ENCODE measurements at regions not wholly inside any gene's neighbourhood (a gene's known extent, or its start where the extent isn't known, plus 50 kb on each side); places are given as distances from the start of the nearest gene placed in this dataset.

DNA sequence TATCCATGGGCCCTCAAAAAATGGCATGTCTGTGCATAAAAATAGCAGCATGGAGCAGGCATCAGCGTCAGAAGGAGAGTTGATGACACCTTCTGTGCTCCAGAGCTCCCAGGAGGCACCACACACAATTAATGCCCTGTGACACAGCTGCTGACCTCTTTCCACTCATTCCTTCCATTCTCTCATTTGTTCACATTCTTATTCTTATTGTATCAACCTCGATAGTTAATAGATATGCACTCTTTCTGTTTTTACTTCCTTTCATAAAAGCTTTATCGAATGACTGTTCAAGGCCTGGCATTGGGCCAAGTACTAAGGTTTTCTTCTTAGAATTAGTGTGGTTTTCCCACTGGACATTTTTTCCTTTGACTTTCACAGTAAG is 266.0 kb upstream of the MTNR1B start:
- no peak for DNase-seq (ENCODE audit: low read depth)

DNA sequence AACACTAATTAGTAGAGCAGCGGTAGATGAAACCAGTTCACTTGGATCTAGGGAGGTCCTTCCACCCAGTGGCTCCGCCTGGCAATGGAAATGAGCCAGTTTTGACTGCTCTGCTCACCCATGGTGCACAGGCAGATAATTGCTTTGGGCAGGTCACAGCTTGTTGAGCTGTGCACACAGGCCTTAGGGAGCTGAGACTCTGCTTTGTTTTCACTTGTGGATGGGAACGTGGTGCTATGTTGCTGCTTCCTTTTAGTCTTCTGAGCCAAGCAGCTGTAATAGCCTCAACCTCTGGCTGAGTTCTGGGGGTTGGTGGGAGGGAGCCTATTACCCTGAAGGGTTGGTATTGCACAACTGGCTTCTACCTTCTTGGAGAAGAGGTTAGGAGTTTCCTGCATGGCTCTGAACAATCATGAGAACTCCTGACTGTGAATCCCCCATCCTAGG is 262.3 kb upstream of the MTNR1B start:
- no peak for DNase-seq (ENCODE audit: low read depth)

DNA sequence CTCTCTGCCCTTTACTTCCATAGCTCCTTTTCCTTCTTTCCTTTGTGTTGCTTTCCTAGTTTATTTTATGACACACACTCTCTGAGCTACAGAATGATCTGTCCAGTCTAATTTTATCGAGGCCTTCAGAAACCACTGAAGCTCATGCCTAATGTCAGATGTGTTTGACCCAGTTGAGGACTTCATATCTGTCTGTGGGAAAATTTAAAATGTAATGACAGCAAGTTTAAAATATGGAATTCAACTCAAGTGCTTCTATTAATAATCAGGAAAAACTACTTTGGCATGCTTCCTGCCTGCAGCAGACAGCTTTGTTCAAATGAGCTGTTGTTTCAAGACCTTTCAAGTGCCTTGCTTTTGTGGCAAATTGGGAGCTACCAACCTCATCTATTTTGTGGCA is 261.8 kb upstream of the MTNR1B start:
- DNase-seq (ENCODE audit: low read depth), result no peak

- DNase-seq (ENCODE audit: low read depth), result no peak
Measured at GRCh38 chr11:92709329-92709728, 260.1 kb upstream of the MTNR1B start.

DNA sequence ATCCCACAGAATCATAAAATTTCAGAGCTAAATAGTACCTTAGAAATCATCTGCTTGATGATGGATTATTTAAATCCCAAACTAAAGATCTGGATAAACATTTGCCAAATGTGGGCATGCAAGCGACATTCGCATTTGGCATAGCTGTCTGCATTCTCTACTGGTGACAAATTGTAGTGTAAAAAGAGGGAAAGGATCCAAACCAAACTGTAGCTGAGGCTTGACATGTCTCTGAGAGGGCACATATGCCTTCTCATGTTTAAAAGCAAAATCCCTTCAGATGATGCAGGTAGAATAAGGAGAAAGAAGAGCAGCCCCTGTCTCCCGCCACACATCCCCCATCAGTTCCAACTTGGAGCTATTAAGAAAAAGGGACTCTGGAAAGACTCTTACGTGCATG is 257.5 kb upstream of the MTNR1B start:
- DNase-seq (ENCODE audit: low read depth), result no peak

DNA sequence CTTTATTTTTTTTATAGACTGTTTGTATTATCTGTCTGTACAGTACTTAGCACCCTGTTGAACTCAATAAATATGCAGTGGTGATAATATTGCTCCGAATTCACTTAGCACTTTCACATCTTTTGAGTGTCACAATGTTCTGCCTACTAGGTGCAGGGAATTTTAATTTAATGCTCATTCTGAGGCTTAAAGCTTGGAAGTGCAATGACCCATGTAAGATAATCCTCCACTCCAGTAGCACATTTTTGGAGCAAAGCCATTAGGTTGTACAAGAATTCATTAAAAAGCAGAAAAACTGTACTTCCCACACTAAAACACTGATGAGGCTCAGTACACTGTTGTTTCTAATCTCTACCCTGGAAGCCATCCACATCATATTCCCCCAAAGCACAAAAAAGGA is 255.3 kb upstream of the MTNR1B start:
- DNase-seq (ENCODE audit: low read depth), result no peak

DNA sequence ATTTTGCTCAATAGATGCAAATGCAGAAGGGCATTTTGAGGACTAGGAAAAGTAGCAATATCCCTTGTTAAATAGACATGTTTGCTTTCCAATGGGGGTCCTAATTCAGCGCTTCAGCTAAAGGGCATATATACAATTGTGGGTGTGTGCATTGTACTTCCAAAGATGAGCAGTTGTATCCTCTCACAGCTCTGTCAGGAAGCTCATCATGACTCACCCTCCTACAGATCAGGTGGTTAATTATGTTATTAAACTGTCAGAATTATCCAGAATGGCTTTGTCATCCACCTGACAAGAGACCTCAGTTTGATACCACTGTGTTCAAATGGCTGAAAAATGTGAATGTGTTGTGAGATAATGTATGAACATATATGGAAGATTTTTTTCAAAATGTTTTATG is 252.2 kb upstream of the MTNR1B start:
- DNase-seq (ENCODE audit: low read depth), result no peak

GRCh38 chr11:92720385-92720784 is 249.1 kb upstream of the MTNR1B start:
- DNase-seq (ENCODE audit: low read depth), result no peak

GRCh38 chr11:92725352-92725751 is 244.1 kb upstream of the MTNR1B start:
- no peak for DNase-seq (ENCODE audit: low read depth)

- no peak for DNase-seq (ENCODE audit: low read depth)
Measured at GRCh38 chr11:92727123-92727522, 242.3 kb upstream of the MTNR1B start.

DNA sequence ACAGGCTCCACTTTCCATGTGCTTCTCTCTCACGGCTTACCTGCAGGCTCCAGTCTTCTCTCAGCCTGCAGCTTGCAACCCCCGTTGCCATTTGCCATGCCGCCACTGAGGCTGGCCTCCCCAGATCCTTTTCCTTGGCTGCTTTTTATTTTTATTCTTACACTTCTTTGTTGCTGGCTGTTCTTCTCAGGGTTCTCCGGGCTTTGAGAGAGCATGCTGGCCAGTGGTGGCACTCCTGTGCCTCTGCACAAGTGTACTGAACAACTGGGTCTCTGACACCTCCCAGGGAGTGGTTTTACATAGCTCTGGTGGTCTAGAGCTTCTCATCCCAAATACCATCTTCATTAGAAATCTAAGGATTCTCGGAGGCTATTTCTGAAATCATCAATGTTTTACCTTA is 241.7 kb upstream of the MTNR1B start:
- no peak for DNase-seq (ENCODE audit: low read depth)

DNA sequence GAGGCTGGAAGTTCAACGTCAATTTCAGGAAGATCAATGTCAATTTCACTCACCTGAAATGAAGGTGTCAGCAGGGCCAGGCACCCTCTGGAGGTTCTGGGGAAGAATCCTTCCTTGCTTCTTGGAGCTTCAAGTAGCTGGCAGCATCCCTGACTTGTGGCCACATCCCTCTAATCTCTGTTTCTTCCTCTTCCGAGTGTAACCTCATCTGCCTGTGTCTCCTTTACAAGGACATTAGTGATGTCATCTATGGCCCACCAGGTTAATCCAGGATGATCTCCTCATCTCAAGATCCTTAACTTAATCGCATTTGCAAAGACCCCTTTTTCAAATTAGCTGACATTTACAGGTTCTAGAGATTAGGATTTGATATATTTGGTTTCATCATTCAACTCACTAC is 240.8 kb upstream of the MTNR1B start:
- DNase-seq (ENCODE audit: low read depth), result no peak

- no peak for DNase-seq (ENCODE audit: low read depth)
Measured at GRCh38 chr11:92735039-92735438, 234.4 kb upstream of the MTNR1B start.

GRCh38 chr11:92738276-92738675 is 231.2 kb upstream of the MTNR1B start:
- DNase-seq (ENCODE audit: low read depth), result no peak

DNA sequence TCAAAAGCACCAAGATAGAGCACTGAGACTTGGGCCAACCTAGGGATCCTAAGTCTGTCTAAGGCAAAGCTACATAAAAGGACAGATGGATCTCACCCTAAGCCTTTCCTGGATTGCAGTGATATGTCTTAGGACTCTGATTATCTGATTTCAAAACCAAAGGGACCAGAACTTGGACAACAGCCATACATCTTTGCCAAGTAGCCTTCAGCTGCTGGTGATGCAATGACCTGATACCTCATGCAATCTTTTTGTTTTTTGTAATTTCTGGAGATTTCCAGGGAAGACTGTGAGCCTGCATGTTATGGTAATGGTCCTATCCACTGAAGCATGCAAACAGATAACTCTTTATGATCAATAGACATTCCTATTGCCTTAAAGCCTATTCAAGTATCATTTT is 230.4 kb upstream of the MTNR1B start:
- DNase-seq (ENCODE audit: low read depth), result peak; percentile 11

- DNase-seq (ENCODE audit: low read depth), result no peak
Measured at GRCh38 chr11:92739491-92739890, 230.0 kb upstream of the MTNR1B start.

DNA sequence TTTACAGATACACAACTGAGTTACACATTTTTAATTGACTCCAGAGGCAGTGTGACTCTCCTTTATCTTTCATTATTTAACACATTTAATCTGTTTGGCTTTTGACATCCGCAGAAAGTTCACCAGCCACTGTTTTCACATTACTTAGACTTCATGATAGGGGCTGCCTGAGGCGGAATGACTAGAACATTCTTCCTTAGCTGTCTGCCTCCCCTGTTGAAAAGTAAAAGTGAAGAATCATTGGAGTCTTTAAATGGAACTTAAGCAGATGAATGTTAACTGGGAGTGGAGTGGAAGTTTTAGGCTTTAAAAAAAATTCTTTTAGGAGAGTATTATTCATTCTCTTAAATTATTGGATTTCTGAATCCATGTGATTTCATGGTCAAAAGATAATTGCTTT is 229.2 kb upstream of the MTNR1B start:
- no peak for DNase-seq (ENCODE audit: low read depth)

- no peak for DNase-seq (ENCODE audit: low read depth)
Measured at GRCh38 chr11:92744929-92745585, 224.4 kb upstream of the MTNR1B start.

DNA sequence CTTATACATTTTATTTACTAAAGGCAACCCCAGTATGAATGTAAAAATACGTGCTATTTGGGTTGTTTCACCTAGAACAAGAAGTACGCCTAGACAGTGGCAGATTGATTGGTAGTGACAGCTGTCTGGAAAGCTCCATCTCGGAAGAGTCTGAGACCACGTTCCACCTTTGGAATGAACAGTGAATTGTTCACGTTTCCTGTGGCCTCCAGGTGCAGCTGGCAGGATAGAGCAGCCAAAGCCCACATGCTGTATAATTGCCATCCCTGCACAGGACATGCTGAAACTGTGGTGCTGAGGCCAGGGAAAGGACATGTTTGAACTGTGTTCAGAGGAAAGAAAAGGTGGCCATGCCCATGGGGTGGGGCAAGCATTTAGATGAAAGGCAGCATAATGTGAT is 218.7 kb upstream of the MTNR1B start:
- no peak for DNase-seq (ENCODE audit: low read depth)

GRCh38 chr11:92751594-92751993 is 217.9 kb upstream of the MTNR1B start:
- no peak for DNase-seq (ENCODE audit: low read depth)

DNA sequence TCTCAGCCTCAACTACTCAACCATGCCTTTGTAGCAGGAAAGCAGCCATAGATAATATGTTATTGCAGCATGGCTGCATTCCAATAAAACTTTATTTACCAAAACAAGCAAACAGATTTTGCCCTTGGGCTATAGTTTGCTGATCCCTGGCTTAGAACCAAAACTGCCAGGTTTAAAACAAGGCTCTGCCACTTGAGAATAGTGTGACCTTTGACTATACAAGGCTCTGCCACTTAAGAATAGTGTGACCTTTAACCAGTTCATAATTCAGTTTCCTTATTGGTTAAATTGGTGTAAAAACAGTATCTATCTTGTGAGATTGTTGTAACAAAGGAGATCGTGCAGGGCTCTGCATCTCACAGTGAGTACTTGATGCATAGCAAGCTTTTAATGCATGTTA is 217.3 kb upstream of the MTNR1B start:
- no peak for DNase-seq (ENCODE audit: low read depth)

- DNase-seq (ENCODE audit: low read depth), result no peak
Measured at GRCh38 chr11:92753161-92753560, 216.3 kb upstream of the MTNR1B start.

- no peak for DNase-seq (ENCODE audit: low read depth)
Measured at GRCh38 chr11:92758241-92758780, 211.1 kb upstream of the MTNR1B start.

- DNase-seq (ENCODE audit: low read depth), result no peak
Measured at GRCh38 chr11:92759571-92760214, 209.8 kb upstream of the MTNR1B start.
